Kidney capillary endothelial cell (primary cell): ENCODE measurements at regions not wholly inside any gene's neighbourhood (a gene's known extent, or its start where the extent isn't known, plus 50 kb on each side); places are given as distances from the start of the nearest gene placed in this dataset.
A peak's percentile ranks its signal among the peaks of the same experiment; 100 is the strongest.
"Not testable (repeated sequence)": the region's sequence is repeated elsewhere in the genome, so short reads cannot be mapped to it uniquely, and the experiment has no call there.

ENCODE experiments used
- DNase-seq: peaks from one replicate; pipeline ENCODE4 v3.0.0-alpha.2; 2018; ENCODE audit warnings: low spot score

- no peak for DNase-seq
Observed at GRCh38 chr12:92425165-92425564, 277.6 kb upstream of the PLEKHG7 start.

- no peak for DNase-seq
Observed at GRCh38 chr12:92424338-92424737, 278.5 kb upstream of the PLEKHG7 start.

GRCh38 chr12:92421701-92422100 is 276.1 kb upstream of the BTG1 start:
- DNase-seq = peak; percentile 65

- DNase-seq = no peak
Observed at GRCh38 chr12:92421042-92421441, 275.4 kb upstream of the BTG1 start.

GRCh38 chr12:92419201-92419600 is 273.6 kb upstream of the BTG1 start:
- no peak for DNase-seq

- no peak for DNase-seq
Observed at GRCh38 chr12:92418381-92418780, 272.7 kb upstream of the BTG1 start.

- no peak for DNase-seq
Observed at GRCh38 chr12:92417373-92417772, 271.7 kb upstream of the BTG1 start.

GRCh38 chr12:92416385-92416812 is 270.8 kb upstream of the BTG1 start:
- no peak for DNase-seq

- no peak for DNase-seq
Observed at GRCh38 chr12:92414170-92415070, 268.8 kb upstream of the BTG1 start.

DNA sequence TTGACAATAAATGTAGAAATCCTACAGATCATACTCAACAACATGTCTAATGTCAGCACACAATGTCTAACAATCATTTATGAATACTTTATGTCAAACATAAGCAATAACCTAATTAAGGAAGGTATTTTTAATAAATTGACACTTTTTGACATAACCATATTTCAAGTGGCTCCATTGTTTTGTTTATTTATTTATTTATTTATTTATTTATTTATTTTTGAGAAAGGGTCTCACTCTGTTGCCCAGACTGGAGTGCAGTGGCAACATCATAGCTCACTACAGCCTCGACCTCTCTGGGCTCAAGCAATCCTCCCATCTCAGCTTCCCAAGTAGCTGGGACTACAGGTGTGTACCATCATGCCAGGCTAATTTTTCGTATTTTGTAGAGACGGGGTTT is 267.6 kb upstream of the BTG1 start:
- DNase-seq = no peak

- DNase-seq = no peak
Observed at GRCh38 chr12:92412856-92413255, 267.2 kb upstream of the BTG1 start.

GRCh38 chr12:92411687-92412086 is 266.0 kb upstream of the BTG1 start:
- DNase-seq = peak; percentile 30

- DNase-seq = peak; percentile 37
Observed at GRCh38 chr12:92408072-92408900, 262.6 kb upstream of the BTG1 start.

DNA sequence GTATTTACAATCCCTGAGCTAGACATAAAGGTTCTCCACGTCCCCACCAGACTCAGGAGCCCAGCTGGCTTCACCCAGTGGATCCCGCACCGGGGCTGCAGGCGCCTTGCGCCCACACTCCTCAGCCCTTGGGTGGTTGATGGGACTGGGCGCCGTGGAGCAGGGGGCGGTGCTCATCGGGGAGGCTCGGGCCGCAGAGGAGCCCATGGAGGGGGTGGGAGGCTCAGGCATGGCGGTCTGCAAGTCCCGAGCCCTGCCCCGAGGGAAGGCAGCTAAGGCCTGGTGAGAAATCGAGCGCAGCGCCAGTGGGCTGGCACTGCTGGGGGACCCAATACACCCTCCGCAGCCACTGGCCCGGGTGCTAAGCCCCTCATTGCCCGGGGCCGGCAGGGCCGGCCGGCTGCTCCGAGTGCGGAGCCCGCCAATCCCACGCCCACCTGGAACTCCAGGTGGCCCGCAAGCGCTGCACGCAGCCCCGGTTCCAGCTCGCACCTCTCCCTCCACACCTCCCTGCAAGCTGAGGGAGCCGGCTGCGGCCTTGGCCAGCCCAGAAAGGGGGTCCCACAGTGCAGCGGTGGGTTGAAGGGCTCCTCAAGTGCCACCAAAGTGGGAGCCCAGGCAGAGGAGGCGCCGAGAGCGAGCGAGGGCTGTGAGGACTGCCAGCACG is 260.9 kb upstream of the BTG1 start:
- not testable (repeated sequence) for DNase-seq

DNA sequence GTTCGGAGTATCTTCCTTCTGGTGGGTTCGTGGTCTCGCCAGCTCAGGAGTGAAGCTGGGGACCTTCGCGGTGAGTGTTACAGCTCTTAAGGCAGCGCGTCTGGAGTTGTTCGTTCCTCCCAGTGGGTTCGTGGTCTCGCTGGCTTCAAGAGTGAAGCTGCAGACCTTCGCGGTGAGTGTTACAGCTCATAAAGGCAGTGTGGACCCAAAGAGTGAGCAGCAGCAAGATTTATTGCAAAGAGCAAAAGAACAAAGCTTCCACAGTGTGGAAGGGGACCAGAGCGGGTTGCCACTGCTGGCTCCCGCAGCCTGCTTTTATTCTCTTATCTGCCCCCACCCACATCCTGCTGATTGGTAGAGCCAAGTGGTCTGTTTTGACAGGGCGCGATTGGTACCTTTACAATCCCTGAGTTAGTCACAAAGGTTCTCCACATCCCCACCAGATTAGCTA is 260.2 kb upstream of the BTG1 start:
- not testable (repeated sequence) for DNase-seq

GRCh38 chr12:92404921-92405320 is 259.3 kb upstream of the BTG1 start:
- no peak for DNase-seq

GRCh38 chr12:92404259-92404894 is 258.7 kb upstream of the BTG1 start:
- no peak for DNase-seq

DNA sequence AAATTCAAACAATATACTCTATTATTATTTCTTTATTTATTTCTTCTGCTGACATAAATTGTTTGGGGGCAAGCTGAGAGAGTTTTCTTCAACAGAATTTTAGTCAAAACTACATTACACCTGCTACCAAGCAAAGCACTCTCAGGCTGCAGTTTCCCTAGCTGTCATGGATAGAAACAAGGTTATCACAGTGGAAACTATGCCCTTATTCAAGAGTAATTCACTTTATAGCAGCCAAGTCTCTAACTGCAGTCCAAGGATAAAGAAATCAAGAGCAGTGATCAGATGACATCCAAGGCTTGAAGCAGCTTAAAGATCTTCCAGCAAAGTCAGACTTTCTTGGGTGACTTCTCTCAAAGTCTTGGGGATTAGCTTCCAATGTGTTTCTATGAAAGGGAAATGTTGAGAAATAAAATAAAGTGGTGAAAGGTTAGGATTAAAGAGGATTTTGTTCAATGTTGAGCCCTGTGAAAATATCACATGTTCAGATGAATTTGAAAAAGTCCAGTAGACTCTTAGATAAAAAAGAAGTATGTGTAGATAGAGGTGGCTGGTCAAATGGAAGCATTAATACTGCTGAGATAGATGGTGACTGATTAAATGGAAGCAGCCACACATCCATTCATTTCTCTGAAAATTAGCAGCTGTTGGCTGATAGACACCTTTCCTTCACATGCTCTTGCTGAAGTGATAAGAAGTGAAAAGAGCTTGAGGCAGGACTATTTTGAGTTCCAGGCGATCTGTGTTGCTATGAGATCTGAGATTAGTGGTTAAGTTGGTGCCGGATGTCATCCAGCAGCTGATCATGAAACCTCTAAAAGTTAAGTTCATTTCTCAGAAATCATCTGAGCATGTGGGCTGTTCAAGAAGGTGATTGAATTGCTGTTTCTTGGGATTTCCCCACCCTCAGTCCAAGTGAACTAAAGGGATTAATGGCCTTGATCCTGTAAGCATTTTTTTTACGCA is 257.8 kb upstream of the BTG1 start:
- DNase-seq = no peak

GRCh38 chr12:92402415-92402814 is 256.8 kb upstream of the BTG1 start:
- no peak for DNase-seq

DNA sequence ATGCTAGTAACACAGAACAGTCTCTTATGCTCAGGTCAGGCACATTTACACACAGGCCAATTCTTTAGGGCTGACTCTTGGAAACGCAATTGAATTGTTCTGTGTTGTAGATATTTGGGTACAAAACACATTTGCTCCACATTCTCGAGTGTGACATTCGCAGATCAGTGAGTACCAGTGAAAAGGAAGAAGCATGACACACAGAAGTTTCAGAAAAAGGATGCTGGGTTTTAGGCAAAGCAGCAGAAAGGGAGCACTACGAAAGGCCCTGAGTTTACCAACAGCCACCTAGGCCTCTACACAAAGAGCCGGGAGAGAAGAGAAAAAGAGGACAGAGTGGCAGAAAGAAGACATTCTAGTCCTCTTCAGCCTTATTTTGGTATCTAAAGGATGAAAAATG is 254.4 kb upstream of the BTG1 start:
- DNase-seq = no peak
